Type B pancreatic cell (in vitro differentiated cells): ENCODE measurements at regions not wholly inside any gene's neighbourhood (a gene's known extent, or its start where the extent isn't known, plus 50 kb on each side); places are given as distances from the start of the nearest gene placed in this dataset.
A peak's percentile ranks its signal among the peaks of the same experiment; 100 is the strongest.

ENCODE experiments used
- DNase-seq: peaks from one replicate; pipeline ENCODE4 v3.0.0; 2021; ENCODE audit warnings: mixed read lengths; ENCODE audit not compliant: unreplicated experiment; ENCODE audit errors: extremely low spot score
- H3K27ac Mint-ChIP-seq: 2 replicates; pipeline ENCODE4 v1.8.0; 2021; ENCODE audit warnings: mild to moderate bottlenecking, mixed read lengths
- H3K27me3 Mint-ChIP-seq: 2 replicates; pipeline ENCODE4 v1.8.0; 2021; ENCODE audit warnings: mixed read lengths
- H3K36me3 Mint-ChIP-seq: 2 replicates; pipeline ENCODE4 v1.8.0; 2021; ENCODE audit warnings: mixed read lengths
- H3K4me1 Mint-ChIP-seq: one replicate; pipeline ENCODE4 v1.8.0; 2021; ENCODE audit warnings: mixed read lengths; ENCODE audit not compliant: unreplicated experiment
- H3K4me3 Mint-ChIP-seq: 2 replicates; pipeline ENCODE4 v1.8.0; 2021; ENCODE audit warnings: mild to moderate bottlenecking, mixed read lengths
- H3K9me3 Mint-ChIP-seq: 2 replicates; pipeline ENCODE4 v1.8.0; 2021; ENCODE audit warnings: mixed read lengths
- TF ChIP-seq, protein P1 (sequence below): fragments of 200-600 bp; sonication (generic); conservative IDR thresholded peaks from 2 replicates; pipeline ENCODE4 v1.5.0; 2021; ENCODE audit warnings: antibody characterized with exemption, mild to moderate bottlenecking

DNA sequence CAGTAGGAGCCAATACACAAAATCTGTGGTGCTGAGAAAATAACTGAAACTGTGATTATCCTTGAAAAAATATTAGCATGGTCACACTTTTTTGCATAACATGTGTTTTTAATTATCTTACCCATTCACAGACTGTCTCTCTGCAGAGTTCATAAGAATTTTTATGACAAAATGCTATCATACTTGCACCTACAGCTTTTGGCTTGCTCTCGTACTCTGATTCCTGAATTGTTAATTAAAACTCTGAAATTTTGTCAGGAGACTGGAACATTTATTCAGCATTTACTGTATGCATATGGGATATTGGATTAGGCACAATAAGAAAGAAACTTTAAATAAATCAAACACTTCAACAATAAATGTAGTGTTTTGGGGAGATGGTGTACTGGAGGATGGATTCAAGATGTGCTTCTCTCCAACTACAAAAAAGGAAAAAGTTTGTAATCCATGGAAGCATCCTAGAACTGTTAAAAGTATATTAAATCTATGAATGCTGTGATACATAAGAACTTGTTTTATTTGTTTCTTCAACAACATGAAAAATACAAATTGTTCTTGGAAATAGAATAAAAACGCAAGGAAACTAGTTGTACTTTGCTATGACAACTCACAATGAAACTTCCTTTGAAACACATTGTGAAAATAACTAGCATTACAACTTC is 260.5 kb downstream of the SPATA18 start:
- H3K4me1 Mint-ChIP-seq: peaks cover 19% of the 10 kb centered on the region
- no peaks in the 10 kb centered on the region for H3K27me3 Mint-ChIP-seq
- H3K9me3 Mint-ChIP-seq: peaks cover 9% of the 10 kb centered on the region
- no peak for DNase-seq
- H3K4me3 Mint-ChIP-seq: peak overlapping the region; percentile 27
- TF ChIP-seq, protein P1, sequence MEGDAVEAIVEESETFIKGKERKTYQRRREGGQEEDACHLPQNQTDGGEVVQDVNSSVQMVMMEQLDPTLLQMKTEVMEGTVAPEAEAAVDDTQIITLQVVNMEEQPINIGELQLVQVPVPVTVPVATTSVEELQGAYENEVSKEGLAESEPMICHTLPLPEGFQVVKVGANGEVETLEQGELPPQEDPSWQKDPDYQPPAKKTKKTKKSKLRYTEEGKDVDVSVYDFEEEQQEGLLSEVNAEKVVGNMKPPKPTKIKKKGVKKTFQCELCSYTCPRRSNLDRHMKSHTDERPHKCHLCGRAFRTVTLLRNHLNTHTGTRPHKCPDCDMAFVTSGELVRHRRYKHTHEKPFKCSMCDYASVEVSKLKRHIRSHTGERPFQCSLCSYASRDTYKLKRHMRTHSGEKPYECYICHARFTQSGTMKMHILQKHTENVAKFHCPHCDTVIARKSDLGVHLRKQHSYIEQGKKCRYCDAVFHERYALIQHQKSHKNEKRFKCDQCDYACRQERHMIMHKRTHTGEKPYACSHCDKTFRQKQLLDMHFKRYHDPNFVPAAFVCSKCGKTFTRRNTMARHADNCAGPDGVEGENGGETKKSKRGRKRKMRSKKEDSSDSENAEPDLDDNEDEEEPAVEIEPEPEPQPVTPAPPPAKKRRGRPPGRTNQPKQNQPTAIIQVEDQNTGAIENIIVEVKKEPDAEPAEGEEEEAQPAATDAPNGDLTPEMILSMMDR: no peak
- H3K36me3 Mint-ChIP-seq: no peaks in the 10 kb centered on the region
- H3K27ac Mint-ChIP-seq: no peak overlapping the region

DNA sequence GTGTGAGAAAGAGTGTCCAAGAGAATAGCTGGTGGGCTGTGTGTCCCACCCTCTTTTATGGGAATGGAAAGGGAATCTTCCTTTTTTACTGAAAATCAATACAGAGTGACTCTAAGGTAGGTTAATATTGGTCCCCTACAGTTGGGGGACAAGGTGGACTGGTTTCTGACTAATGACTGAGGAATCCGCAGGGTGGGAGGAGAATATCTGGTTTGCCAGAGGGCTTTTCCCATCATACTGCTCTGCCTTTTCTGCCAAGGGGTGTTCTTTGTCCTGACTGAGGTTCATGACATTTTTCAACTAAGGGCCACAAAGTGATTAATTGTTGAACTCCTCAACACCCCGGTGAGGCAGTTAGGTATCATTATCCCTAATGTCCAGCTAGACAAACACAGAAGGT is 261.6 kb downstream of the SPATA18 start:
- H3K4me1 Mint-ChIP-seq: peaks cover 19% of the 10 kb centered on the region
- H3K9me3 Mint-ChIP-seq: peaks cover 9% of the 10 kb centered on the region
- peak overlapping the region; percentile 32 for H3K4me3 Mint-ChIP-seq
- TF ChIP-seq, protein P1: no peak
- peak overlapping the region; percentile 22 for H3K27ac Mint-ChIP-seq
- H3K36me3 Mint-ChIP-seq: no peaks in the 10 kb centered on the region
- H3K27me3 Mint-ChIP-seq: no peaks in the 10 kb centered on the region
- DNase-seq: no peak

DNA sequence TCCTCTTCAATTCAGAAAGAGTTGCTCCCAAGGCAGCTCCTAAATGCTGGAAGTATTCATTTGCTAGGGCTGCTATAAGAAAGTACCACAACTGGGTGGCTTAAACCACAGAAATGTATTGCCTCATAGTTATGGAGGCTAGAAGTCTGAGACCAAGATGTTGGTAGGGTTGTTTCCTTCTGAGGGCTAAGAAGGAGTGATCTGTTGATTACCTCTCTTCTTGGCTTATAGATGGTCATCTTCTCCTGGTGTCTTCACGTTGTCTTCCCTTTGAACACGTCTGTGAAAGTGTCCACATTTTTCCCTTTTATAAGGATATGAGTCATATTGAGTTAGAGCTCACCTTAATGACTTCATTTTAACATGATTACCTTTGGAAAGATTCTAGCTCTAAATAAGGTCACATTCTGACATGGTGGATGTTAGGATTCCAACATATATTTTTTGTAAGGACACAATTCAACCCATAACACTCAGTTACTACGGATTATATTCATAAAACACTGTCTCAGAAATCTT is 266.3 kb downstream of the SPATA18 start:
- TF ChIP-seq, protein P1: no peak
- H3K4me3 Mint-ChIP-seq: no peak overlapping the region
- H3K36me3 Mint-ChIP-seq: no peaks in the 10 kb centered on the region
- no peaks in the 10 kb centered on the region for H3K27me3 Mint-ChIP-seq
- no peaks in the 10 kb centered on the region for H3K9me3 Mint-ChIP-seq
- no peak for DNase-seq
- no peak overlapping the region for H3K27ac Mint-ChIP-seq
- H3K4me1 Mint-ChIP-seq: peaks cover 9% of the 10 kb centered on the region

DNA sequence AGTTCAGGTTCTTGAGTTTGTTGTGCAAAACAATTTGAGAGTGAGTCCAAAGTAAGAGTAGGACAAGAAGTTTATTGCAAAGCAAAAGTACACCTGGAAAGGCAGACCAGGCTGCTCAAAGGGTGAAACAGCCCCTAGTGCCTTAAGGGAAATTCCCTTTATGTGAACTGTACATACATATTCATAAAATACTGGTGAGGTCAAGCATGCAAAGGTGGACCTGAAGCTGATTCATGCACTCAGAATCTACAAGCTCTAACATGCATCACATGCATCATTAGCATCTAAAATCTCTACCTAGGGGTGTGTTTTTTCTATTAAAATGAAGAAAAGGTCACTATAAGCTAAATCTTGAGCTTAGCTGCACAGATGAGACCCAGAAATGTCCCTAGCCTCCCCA is 266.9 kb downstream of the SPATA18 start:
- DNase-seq: no peak
- Mint-ChIP-seq H3K27ac (no peak overlapping the region), H3K9me3 (no peaks in the 10 kb centered on the region), H3K4me3 (no peak overlapping the region), H3K27me3 (no peaks in the 10 kb centered on the region), H3K36me3 (no peaks in the 10 kb centered on the region), H3K4me1 (peaks cover 3% of the 10 kb centered on the region)
- TF ChIP-seq, protein P1: no peak

DNA sequence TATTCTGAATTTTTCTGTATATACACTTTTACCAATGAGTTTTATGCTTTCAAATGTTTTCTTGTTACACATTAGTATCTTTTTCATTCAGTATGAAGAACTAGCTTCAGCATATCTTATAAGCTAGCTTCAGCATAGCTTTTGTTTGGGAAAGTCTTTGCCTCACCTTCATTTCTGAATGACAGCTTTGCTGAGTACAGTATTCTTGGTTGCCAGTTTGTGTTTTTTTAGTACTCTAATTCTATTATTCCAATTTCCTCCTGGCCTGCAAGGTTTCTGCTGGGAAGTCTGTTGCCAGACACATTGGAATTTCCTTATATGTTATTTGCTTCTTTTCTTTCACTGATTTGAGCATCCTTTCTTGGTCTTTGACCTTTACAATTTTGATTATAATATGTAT is 278.8 kb downstream of the SPATA18 start:
- H3K4me3 Mint-ChIP-seq: no peak overlapping the region
- DNase-seq: no peak
- peaks cover 13% of the 10 kb centered on the region for H3K9me3 Mint-ChIP-seq
- TF ChIP-seq, protein P1: no peak
- no peaks in the 10 kb centered on the region for H3K4me1 Mint-ChIP-seq
- no peak overlapping the region for H3K27ac Mint-ChIP-seq
- no peaks in the 10 kb centered on the region for H3K36me3 Mint-ChIP-seq
- no peaks in the 10 kb centered on the region for H3K27me3 Mint-ChIP-seq

DNA sequence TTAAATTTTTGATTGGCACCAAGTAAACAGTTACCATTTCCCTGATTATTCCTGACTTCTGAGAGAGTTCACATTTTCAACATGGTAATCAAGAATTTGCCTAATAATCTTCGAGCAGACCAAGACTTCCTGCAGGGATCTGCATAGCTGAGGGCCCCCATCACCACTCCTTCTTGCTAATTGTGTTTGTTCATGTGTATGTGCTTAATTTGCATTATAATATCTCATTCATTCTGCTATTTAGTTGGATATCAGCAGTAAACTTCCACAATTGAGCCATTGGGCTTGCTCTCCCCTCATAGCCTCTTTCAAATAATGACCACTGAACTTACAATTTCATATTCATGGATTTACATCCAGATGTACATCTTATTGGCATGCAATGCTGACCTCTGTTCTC is 292.5 kb downstream of the SPATA18 start:
- no peak overlapping the region for H3K4me3 Mint-ChIP-seq

More for the DNA sequence above, 292.5 kb downstream of the SPATA18 start:
- Mint-ChIP-seq H3K27me3 (no peaks in the 10 kb centered on the region), H3K4me1 (no peaks in the 10 kb centered on the region), H3K36me3 (no peaks in the 10 kb centered on the region), H3K9me3 (peaks cover 10% of the 10 kb centered on the region), H3K27ac (no peak overlapping the region)
- TF ChIP-seq, protein P1: no peak
- DNase-seq: no peak
